Skeletal muscle tissue (tissue), 3 donors: ENCODE measurements at regions not wholly inside any gene's neighbourhood (a gene's known extent, or its start where the extent isn't known, plus 50 kb on each side); places are given as distances from the start of the nearest gene placed in this dataset.

Experiments
- H3K27ac ChIP-seq: one replicate; pipeline ENCODE4 v1.7.0; 2013; ENCODE audit warnings: mild to moderate bottlenecking, low read depth, low read length, inconsistent platforms
- H3K27me3 ChIP-seq, 3 donors: one replicate each; pipeline ENCODE4 v1.7.0; 2013; ENCODE audit warnings: low read length in 3 of 3; ENCODE audit not compliant: control insufficient read depth in 3 of 3, insufficient read depth in 3 of 3
- H3K36me3 ChIP-seq, 3 donors: one replicate each; pipeline ENCODE4 v1.7.0; 2013; ENCODE audit warnings: low read length in 3 of 3; ENCODE audit not compliant: control insufficient read depth in 3 of 3, insufficient read depth in 3 of 3
- H3K4me1 ChIP-seq, 3 donors: one replicate each; pipeline ENCODE4 v1.7.0; 2013; ENCODE audit warnings: low read length in 3 of 3, mild to moderate bottlenecking in 3 of 3; ENCODE audit not compliant: control insufficient read depth in 3 of 3, insufficient read depth in 3 of 3
- H3K4me3 ChIP-seq, 3 donors: one replicate each; pipeline ENCODE4 v1.7.0; 2013; ENCODE audit warnings: low read length in 3 of 3
- H3K9ac ChIP-seq, 3 donors: one replicate each; pipeline ENCODE4 v1.7.0; 2013; ENCODE audit warnings: low read length in 3 of 3, mild to moderate bottlenecking in 3 of 3, moderate library complexity in 2 of 3, low read depth in 1 of 3
- H3K9me3 ChIP-seq, 3 donors: one replicate each; pipeline ENCODE4 v1.7.0; 2013; ENCODE audit warnings: low read length in 3 of 3; ENCODE audit not compliant: control insufficient read depth in 3 of 3
- donor health status: Osteomylitis.

- Histone ChIP-seq H3K27ac (no peak overlapping the region), H3K4me1 (no peaks in the 10 kb centered on the region), H3K27me3 (no peaks in the 10 kb centered on the region), H3K36me3 (no peaks in the 10 kb centered on the region), H3K9me3 (no peaks in the 10 kb centered on the region), H3K4me3 (no peak overlapping the region), H3K9ac (no peak overlapping the region)
Measured at GRCh38 chr10:36089790-36090440, 447.8 kb upstream of the FZD8 start.

- no peaks in the 10 kb centered on the region for H3K4me1 ChIP-seq
- no peak overlapping the region for H3K4me3 ChIP-seq
- no peaks in the 10 kb centered on the region for H3K27me3 ChIP-seq
- H3K9me3 ChIP-seq = no peaks in the 10 kb centered on the region
- no peaks in the 10 kb centered on the region for H3K36me3 ChIP-seq
- no peak overlapping the region for H3K9ac ChIP-seq
- H3K27ac ChIP-seq = no peak overlapping the region
Measured at GRCh38 chr10:36087006-36088005, 445.2 kb upstream of the FZD8 start.

- no peaks in the 10 kb centered on the region for H3K36me3 ChIP-seq
- H3K27ac ChIP-seq = no peak overlapping the region
- H3K4me1 ChIP-seq = no peaks in the 10 kb centered on the region
- no peaks in the 10 kb centered on the region for H3K27me3 ChIP-seq
- no peaks in the 10 kb centered on the region for H3K9me3 ChIP-seq
- no peak overlapping the region for H3K4me3 ChIP-seq
- no peak overlapping the region for H3K9ac ChIP-seq
Measured at GRCh38 chr10:36075196-36075595, 433.1 kb upstream of the FZD8 start.

- Histone ChIP-seq H3K9ac (no peak overlapping the region), H3K9me3 (no peaks in the 10 kb centered on the region), H3K4me1 (no peaks in the 10 kb centered on the region), H3K27ac (no peak overlapping the region), H3K36me3 (no peaks in the 10 kb centered on the region), H3K27me3 (no peaks in the 10 kb centered on the region), H3K4me3 (no peak overlapping the region)
Measured at GRCh38 chr10:36073796-36074345, 431.8 kb upstream of the FZD8 start.

- Histone ChIP-seq H3K27me3 (no peaks in the 10 kb centered on the region), H3K4me1 (peaks cover 0 to 3% (median 0%) of the 10 kb centered on the region in 3 donors), H3K9me3 (peaks cover 3 to 10% (median 5%) of the 10 kb centered on the region in 3 donors)
Measured at GRCh38 chr10:36068542-36068941, 426.4 kb upstream of the FZD8 start.

GRCh38 chr10:36067748-36068147, 425.7 kb upstream of the FZD8 start:
- H3K4me1 ChIP-seq = peaks cover 0 to 3% (median 0%) of the 10 kb centered on the region in 3 donors
- no peaks in the 10 kb centered on the region for H3K27me3 ChIP-seq

More at GRCh38 chr10:36068542-36068941, 426.4 kb upstream of the FZD8 start:
- no peak overlapping the region for H3K27ac ChIP-seq
- no peak overlapping the region for H3K4me3 ChIP-seq
- no peaks in the 10 kb centered on the region for H3K36me3 ChIP-seq
- no peak overlapping the region for H3K9ac ChIP-seq

GRCh38 chr10:36066850-36067249, 424.8 kb upstream of the FZD8 start:
- no peak overlapping the region for H3K4me3 ChIP-seq
- no peak overlapping the region for H3K27ac ChIP-seq
- H3K36me3 ChIP-seq = no peaks in the 10 kb centered on the region

More at GRCh38 chr10:36067748-36068147, 425.7 kb upstream of the FZD8 start:
- Histone ChIP-seq H3K9ac (no peak overlapping the region), H3K27ac (no peak overlapping the region), H3K36me3 (no peaks in the 10 kb centered on the region), H3K9me3 (peaks cover 3 to 10% (median 5%) of the 10 kb centered on the region in 3 donors), H3K4me3 (peak overlapping the region in 1 of 3 donors; percentile 30)

GRCh38 chr10:36066102-36066501, 424.0 kb upstream of the FZD8 start:
- H3K4me3 ChIP-seq = no peak overlapping the region
- peaks cover 3 to 10% (median 5%) of the 10 kb centered on the region in 3 donors for H3K9me3 ChIP-seq
- no peak overlapping the region for H3K27ac ChIP-seq
- peaks cover 0 to 3% (median 0%) of the 10 kb centered on the region in 3 donors for H3K4me1 ChIP-seq
- no peaks in the 10 kb centered on the region for H3K27me3 ChIP-seq
- H3K36me3 ChIP-seq = no peaks in the 10 kb centered on the region
- H3K9ac ChIP-seq = no peak overlapping the region

More at GRCh38 chr10:36066850-36067249, 424.8 kb upstream of the FZD8 start:
- peaks cover 3 to 10% (median 5%) of the 10 kb centered on the region in 3 donors for H3K9me3 ChIP-seq
- H3K9ac ChIP-seq = no peak overlapping the region
- peaks cover 0 to 3% (median 0%) of the 10 kb centered on the region in 3 donors for H3K4me1 ChIP-seq
- H3K27me3 ChIP-seq = no peaks in the 10 kb centered on the region

- Histone ChIP-seq H3K36me3 (no peaks in the 10 kb centered on the region), H3K27me3 (no peaks in the 10 kb centered on the region)
Measured at GRCh38 chr10:36063396-36063795, 421.3 kb upstream of the FZD8 start.

More at GRCh38 chr10:36063396-36063795, 421.3 kb upstream of the FZD8 start:
- peaks cover 3 to 10% (median 5%) of the 10 kb centered on the region in 3 donors for H3K9me3 ChIP-seq
- no peak overlapping the region for H3K4me3 ChIP-seq
- H3K4me1 ChIP-seq = peaks cover 0 to 3% (median 0%) of the 10 kb centered on the region in 3 donors
- H3K27ac ChIP-seq = no peak overlapping the region
- H3K9ac ChIP-seq = no peak overlapping the region
